PC-3 (cell line): ENCODE measurements at regions not wholly inside any gene's neighbourhood (a gene's known extent, or its start where the extent isn't known, plus 50 kb on each side); places are given as distances from the start of the nearest gene placed in this dataset.

Experiments
- EZH2 ChIP-seq: fragments of 300-600 bp; sonication (generic); IDR thresholded peaks from one replicate; pipeline ENCODE4 v1.6.1; 2017; ENCODE audit warnings: antibody characterized with exemption, mild to moderate bottlenecking, low read length; ENCODE audit not compliant: unreplicated experiment
- TF ChIP-seq, protein P1 (sequence below): fragments of 300-600 bp; sonication (generic); conservative IDR thresholded peaks from 2 replicates; pipeline ENCODE4 v1.5.1; 2017; ENCODE audit warnings: antibody characterized with exemption, low read depth, mild to moderate bottlenecking, low read length

DNA sequence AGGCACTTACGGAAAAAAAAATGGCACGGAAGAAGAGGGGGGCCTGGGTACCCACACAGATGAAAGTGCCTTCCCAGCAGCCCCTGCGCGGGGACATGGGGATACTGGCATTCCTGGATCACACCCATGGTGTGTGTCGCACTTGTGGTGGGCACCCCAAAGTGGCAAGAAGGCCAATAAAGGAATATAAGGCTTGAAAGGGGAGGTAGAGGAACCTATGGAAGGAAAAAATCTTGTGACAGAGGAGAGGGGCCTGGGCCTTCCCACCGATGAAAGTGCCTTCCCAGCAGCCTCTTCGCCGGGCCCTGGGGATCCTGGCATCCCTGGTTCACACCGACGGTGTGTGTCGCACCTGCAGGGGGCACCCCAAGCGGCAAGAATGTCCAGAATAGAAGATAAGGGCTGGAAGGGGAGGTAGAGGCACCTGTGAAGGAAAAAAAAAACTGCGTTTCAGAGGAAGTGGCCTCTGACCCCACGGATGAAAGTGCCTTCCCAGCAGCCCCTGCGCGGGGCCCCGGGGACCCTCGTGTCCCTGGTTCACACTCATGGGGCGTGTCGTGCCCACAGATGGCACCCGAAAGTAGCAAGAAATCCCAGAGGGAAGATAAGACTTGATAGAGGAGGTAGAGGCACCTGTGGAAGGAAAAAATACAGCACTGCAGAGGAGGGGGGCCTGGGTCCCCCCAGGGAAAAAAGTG is 284.0 kb downstream of the ALG10 start:
- TF ChIP-seq, protein P1, sequence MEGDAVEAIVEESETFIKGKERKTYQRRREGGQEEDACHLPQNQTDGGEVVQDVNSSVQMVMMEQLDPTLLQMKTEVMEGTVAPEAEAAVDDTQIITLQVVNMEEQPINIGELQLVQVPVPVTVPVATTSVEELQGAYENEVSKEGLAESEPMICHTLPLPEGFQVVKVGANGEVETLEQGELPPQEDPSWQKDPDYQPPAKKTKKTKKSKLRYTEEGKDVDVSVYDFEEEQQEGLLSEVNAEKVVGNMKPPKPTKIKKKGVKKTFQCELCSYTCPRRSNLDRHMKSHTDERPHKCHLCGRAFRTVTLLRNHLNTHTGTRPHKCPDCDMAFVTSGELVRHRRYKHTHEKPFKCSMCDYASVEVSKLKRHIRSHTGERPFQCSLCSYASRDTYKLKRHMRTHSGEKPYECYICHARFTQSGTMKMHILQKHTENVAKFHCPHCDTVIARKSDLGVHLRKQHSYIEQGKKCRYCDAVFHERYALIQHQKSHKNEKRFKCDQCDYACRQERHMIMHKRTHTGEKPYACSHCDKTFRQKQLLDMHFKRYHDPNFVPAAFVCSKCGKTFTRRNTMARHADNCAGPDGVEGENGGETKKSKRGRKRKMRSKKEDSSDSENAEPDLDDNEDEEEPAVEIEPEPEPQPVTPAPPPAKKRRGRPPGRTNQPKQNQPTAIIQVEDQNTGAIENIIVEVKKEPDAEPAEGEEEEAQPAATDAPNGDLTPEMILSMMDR, result 0 out of 2 replicates have a peak, but pooled peaks have one; percentile 21
- no peak for TF ChIP-seq EZH2
